Loucy (cell line): ENCODE measurements at regions not wholly inside any gene's neighbourhood (a gene's known extent, or its start where the extent isn't known, plus 50 kb on each side); places are given as distances from the start of the nearest gene placed in this dataset.

Experiments
- H2AFZ ChIP-seq: fragments of 200-600 bp; sonication (generic); 2 replicates; pipeline ENCODE4 v1.6.0; 2016; ENCODE audit warnings: antibody characterized with exemption, mild to moderate bottlenecking, low read length, moderate library complexity
- H3F3A ChIP-seq: fragments of 200-600 bp; 2 replicates; pipeline ENCODE4 v1.6.0; 2016; ENCODE audit warnings: antibody characterized with exemption, low read depth, mild to moderate bottlenecking
- H3K27me3 ChIP-seq: fragments of 200-600 bp; sonication (generic); 2 replicates; pipeline ENCODE4 v1.6.1; 2014; ENCODE audit warnings: low read length, mild to moderate bottlenecking; ENCODE audit not compliant: insufficient read depth, poor library complexity, severe bottlenecking
- H3K36me3 ChIP-seq: fragments of 200-600 bp; sonication (generic); 2 replicates; pipeline ENCODE4 v1.6.1; 2016; ENCODE audit warnings: low read length; ENCODE audit not compliant: insufficient read depth
- H3K4me1 ChIP-seq: fragments of 200-600 bp; sonication (generic); 2 replicates; pipeline ENCODE4 v1.5.1; 2014; ENCODE audit warnings: low read length, mild to moderate bottlenecking; ENCODE audit not compliant: insufficient read depth, poor library complexity, severe bottlenecking
- H3K4me2 ChIP-seq: fragments of 200-600 bp; sonication (generic); 2 replicates; pipeline ENCODE4 v1.6.0; 2014; ENCODE audit warnings: antibody characterized with exemption, low read length, low read depth, mild to moderate bottlenecking; ENCODE audit not compliant: poor library complexity, severe bottlenecking
- H3K4me3 ChIP-seq: fragments of 200-600 bp; sonication (generic); 2 replicates; pipeline ENCODE4 v1.5.1; 2014; ENCODE audit warnings: low read length, mild to moderate bottlenecking, mixed read lengths; ENCODE audit not compliant: poor library complexity, severe bottlenecking
- H3K79me2 ChIP-seq: fragments of 200-600 bp; sonication (generic); 2 replicates; pipeline ENCODE4 v1.6.1; 2014; ENCODE audit warnings: low read length; ENCODE audit not compliant: insufficient read depth
- H3K9ac ChIP-seq: fragments of 200-600 bp; sonication (generic); 2 replicates; pipeline ENCODE4 v1.6.0; 2014; ENCODE audit warnings: mild to moderate bottlenecking, low read depth, low read length, moderate library complexity; ENCODE audit not compliant: poor library complexity, severe bottlenecking
- H3K9me2 ChIP-seq: fragments of 200-600 bp; sonication (generic); replicated peaks from 2 replicates; pipeline ENCODE4 v1.6.1; 2016; ENCODE audit warnings: low read depth, low read length, mixed read lengths
- H3K9me3 ChIP-seq: fragments of 200-600 bp; sonication (generic); 2 replicates; pipeline ENCODE4 v1.6.1; 2014; ENCODE audit warnings: mild to moderate bottlenecking, antibody characterized with exemption, low read length, low read depth; ENCODE audit not compliant: insufficient read depth
- H4K20me1 ChIP-seq: fragments of 200-600 bp; sonication (generic); 2 replicates; pipeline ENCODE4 v1.6.0; 2014; ENCODE audit warnings: antibody characterized with exemption, low read length, mild to moderate bottlenecking; ENCODE audit not compliant: insufficient read depth, poor library complexity, severe bottlenecking
- EZH2phosphoT487 ChIP-seq: fragments of 200-600 bp; IDR thresholded peaks from 2 replicates; pipeline ENCODE4 v1.6.1; 2018; ENCODE audit warnings: antibody characterized with exemption, mild to moderate bottlenecking, moderate library complexity, borderline replicate concordance
- TF ChIP-seq, protein P1 (sequence below): fragments of 200-600 bp; sonication (generic); conservative IDR thresholded peaks from 2 replicates; pipeline ENCODE4 v1.5.1; 2014; ENCODE audit warnings: mild to moderate bottlenecking, antibody characterized with exemption, low read length

DNA sequence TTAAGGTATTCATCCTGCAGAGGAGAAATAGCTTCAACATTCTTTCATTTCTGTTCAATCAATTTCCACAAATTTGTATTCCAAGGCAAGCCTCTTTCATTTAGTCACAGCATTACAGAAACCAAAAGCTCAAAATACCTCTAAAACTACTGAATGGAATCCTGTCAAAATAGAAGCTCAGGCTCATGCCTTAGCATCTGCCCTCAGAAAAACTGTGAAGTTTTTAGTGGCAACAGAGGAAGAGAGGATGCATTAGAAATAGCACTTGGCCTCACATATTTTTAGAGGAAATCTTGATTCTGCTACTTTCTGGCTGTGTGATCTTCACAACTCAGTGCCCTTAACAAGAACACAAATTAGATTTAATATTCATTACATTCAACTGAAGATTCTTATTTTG lies 69.1 kb upstream of the GALNT13 start:
- Histone ChIP-seq H3K4me1 (no peaks in the 10 kb centered on the region), H3K9ac (no peak overlapping the region), H4K20me1 (no peaks in the 10 kb centered on the region), H3K27me3 (no peaks in the 10 kb centered on the region), H3F3A (no peaks in the 10 kb centered on the region), H3K4me2 (no peak overlapping the region), H3K4me3 (no peak overlapping the region), H3K9me3 (no peaks in the 10 kb centered on the region), H3K9me2 (no peaks in the 10 kb centered on the region), H2AFZ (no peak overlapping the region), H3K79me2 (no peaks in the 10 kb centered on the region), H3K36me3 (no peaks in the 10 kb centered on the region)
- TF ChIP-seq EZH2phosphoT487: no peak
- TF ChIP-seq, protein P1, sequence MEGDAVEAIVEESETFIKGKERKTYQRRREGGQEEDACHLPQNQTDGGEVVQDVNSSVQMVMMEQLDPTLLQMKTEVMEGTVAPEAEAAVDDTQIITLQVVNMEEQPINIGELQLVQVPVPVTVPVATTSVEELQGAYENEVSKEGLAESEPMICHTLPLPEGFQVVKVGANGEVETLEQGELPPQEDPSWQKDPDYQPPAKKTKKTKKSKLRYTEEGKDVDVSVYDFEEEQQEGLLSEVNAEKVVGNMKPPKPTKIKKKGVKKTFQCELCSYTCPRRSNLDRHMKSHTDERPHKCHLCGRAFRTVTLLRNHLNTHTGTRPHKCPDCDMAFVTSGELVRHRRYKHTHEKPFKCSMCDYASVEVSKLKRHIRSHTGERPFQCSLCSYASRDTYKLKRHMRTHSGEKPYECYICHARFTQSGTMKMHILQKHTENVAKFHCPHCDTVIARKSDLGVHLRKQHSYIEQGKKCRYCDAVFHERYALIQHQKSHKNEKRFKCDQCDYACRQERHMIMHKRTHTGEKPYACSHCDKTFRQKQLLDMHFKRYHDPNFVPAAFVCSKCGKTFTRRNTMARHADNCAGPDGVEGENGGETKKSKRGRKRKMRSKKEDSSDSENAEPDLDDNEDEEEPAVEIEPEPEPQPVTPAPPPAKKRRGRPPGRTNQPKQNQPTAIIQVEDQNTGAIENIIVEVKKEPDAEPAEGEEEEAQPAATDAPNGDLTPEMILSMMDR: no peak

DNA sequence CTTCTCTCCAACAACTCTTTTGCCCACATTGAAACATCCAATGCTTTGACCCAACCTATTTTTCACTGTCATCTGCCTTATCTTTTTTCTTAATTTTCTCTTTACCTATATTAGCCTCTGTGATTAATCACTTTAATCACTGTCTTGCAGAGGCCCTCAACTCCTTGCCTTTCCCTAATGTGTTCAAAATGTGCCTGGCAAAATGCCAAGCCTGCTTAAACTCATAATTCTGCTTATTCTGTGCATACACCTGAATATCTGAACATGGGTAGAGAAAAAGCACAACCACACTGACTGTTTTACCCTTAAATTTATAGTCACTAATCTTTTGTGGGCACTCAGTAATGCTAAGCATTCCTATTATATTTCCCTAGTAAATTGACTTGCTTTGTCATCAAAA lies 63.0 kb upstream of the GALNT13 start:
- Histone ChIP-seq H3K9me3 (no peaks in the 10 kb centered on the region), H3K4me2 (no peak overlapping the region), H3K4me3 (no peak overlapping the region), H3K9ac (no peak overlapping the region), H3F3A (no peaks in the 10 kb centered on the region), H3K27me3 (no peaks in the 10 kb centered on the region), H4K20me1 (no peaks in the 10 kb centered on the region), H3K36me3 (no peaks in the 10 kb centered on the region), H3K9me2 (no peaks in the 10 kb centered on the region), H3K79me2 (no peaks in the 10 kb centered on the region), H2AFZ (no peak overlapping the region), H3K4me1 (no peaks in the 10 kb centered on the region)
- no peak for TF ChIP-seq EZH2phosphoT487
- TF ChIP-seq, protein P1: no peak

DNA sequence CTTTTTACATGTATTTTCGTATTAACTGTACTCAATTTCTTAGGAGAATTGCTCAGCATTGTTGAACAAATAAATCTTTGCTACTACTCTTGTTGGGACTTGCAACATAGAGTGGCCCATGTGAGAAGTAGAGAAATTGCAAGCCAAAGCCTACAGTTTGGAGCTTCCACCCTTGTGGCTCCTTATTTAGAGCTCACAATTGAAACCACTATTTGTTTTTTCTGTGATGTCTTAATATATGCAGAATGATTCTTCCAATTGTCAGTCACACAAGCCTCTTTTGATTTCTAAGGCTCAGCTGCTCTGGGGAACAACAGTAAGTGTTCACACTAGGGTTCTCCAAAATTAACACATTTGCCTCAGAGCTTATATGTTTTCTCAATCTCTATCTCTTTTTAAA lies 60.2 kb upstream of the GALNT13 start:
- H3K9ac ChIP-seq: no peak overlapping the region
- TF ChIP-seq EZH2phosphoT487: no peak
- TF ChIP-seq, protein P1: no peak
- H3K4me2 ChIP-seq: no peak overlapping the region
- no peak overlapping the region for H3K4me3 ChIP-seq
- no peaks in the 10 kb centered on the region for H3K9me2 ChIP-seq
- H2AFZ ChIP-seq: no peak overlapping the region
- H4K20me1 ChIP-seq: no peaks in the 10 kb centered on the region
- H3K27me3 ChIP-seq: no peaks in the 10 kb centered on the region
- H3K9me3 ChIP-seq: no peaks in the 10 kb centered on the region
- no peaks in the 10 kb centered on the region for H3K4me1 ChIP-seq
- no peaks in the 10 kb centered on the region for H3K36me3 ChIP-seq
- no peaks in the 10 kb centered on the region for H3K79me2 ChIP-seq
- H3F3A ChIP-seq: no peaks in the 10 kb centered on the region
